K562 (cell line): ENCODE measurements at regions not wholly inside any gene's neighbourhood (a gene's known extent, or its start where the extent isn't known, plus 50 kb on each side); places are given as distances from the start of the nearest gene placed in this dataset.

Experiments
- ATAC-seq: fragments of 200-7000 bp; cut with Tn5 transposase; 3 replicates; pipeline ENCODE4 v1.9.1; 2020; ENCODE audit warnings: moderate library complexity
- BruUV-seq: library from RNA; stranded (reverse); fragments of 400-500 nt; replicated peaks from 2 replicates; lab custom pipeline; 2021; lab: Mats Ljungman, UMichigan
- CTCF ChIA-PET: fragments of 300-600 bp; formaldehyde crosslinking; extraction: SDS; loops from one replicate; lab custom pipeline; 2021; ENCODE audit warnings: low intra/inter-chr PET ratio; lab: Yijun Ruan, JAX
- POLR2A ChIA-PET: fragments of 300-600, 350-650 bp; sonication (Branson Sonifier 250); formaldehyde crosslinking; extraction: SDS; loops from one replicate; lab custom pipeline; 2021; ENCODE audit warnings: antibody characterized with exemption, inconsistent platforms; lab: Yijun Ruan, JAX
- DNase-seq, 4 experiments: peaks; one replicate each; pipeline versions ENCODE4 v3.0.0 to v3.0.0-alpha.2; 2011 to 2018; ENCODE audit warnings: low spot score in 3 of 4, mixed read lengths in 3 of 4; ENCODE audit errors: extremely low read depth in 1 of 4
- FAIRE-seq: peaks from 2 replicates; lab custom pipeline; 2011; peaks lifted over from hg19 to GRCh38; lab: Jason Lieb, UNC
- H2AFZ ChIP-seq: 2 replicates; pipeline ENCODE4 v1.6.0; 2011; ENCODE audit warnings: low read depth, low read length, control low read depth, inconsistent platforms
- H3K27ac ChIP-seq: fragments of 200-600 bp; 3 replicates; pipeline ENCODE4 v1.8.0; 2011; ENCODE audit warnings: low read depth, mild to moderate bottlenecking, control low read depth, inconsistent platforms, low read length, moderate library complexity, mixed read lengths; ENCODE audit errors: extremely low read depth
- H3K27me3 ChIP-seq, 2 experiments: fragments of 300-600 bp in 1 of 2; 2 replicates in 1 of 2; 3 replicates in 1 of 2; pipeline versions ENCODE4 v1.6.0 to v1.8.0; 2011; ENCODE audit warnings: inconsistent platforms in 2 of 2, low read length in 2 of 2, mild to moderate bottlenecking in 1 of 2, mixed read lengths in 1 of 2, moderate library complexity in 1 of 2; ENCODE audit not compliant: control insufficient read depth in 2 of 2, insufficient read depth in 2 of 2
- H3K36me3 ChIP-seq: fragments of 300-600 bp; 3 replicates; pipeline ENCODE4 v1.8.0; 2011; ENCODE audit warnings: mild to moderate bottlenecking, low read length, inconsistent platforms; ENCODE audit not compliant: control insufficient read depth, insufficient read depth
- H3K4me1 ChIP-seq, 2 experiments: fragments of 200-600 bp in 1 of 2; replicated peaks in 1 of 2; 2 replicates in 1 of 2; 3 replicates in 1 of 2; pipeline versions ENCODE4 v1.5.1 to v1.8.0; 2011; ENCODE audit warnings: inconsistent platforms in 2 of 2, low read length in 2 of 2, mild to moderate bottlenecking in 1 of 2, mixed read lengths in 1 of 2, moderate library complexity in 1 of 2; ENCODE audit not compliant: control insufficient read depth in 2 of 2, insufficient read depth in 2 of 2
- H3K4me2 ChIP-seq: 2 replicates; pipeline ENCODE4 v1.6.1; 2011; ENCODE audit warnings: low read length, control low read depth, inconsistent platforms, mixed read lengths; ENCODE audit not compliant: insufficient read depth
- H3K4me3 ChIP-seq: fragments of 200-600 bp; sonication (generic), shearing (Covaris generic); 2 replicates; pipeline ENCODE4 v1.5.1; 2016; ENCODE audit warnings: control low read depth, inconsistent platforms
- H3K79me2 ChIP-seq: fragments of 200-600 bp; 3 replicates; pipeline ENCODE4 v1.8.0; 2011; ENCODE audit warnings: low read length, inconsistent platforms; ENCODE audit not compliant: control insufficient read depth, insufficient read depth
- H3K9ac ChIP-seq, 2 experiments: 2 replicates each; pipeline versions ENCODE4 v1.6.0 to v1.6.1; 2011; ENCODE audit warnings: low read depth in 2 of 2, low read length in 2 of 2, control low read depth in 1 of 2, inconsistent platforms in 1 of 2, mild to moderate bottlenecking in 1 of 2, mixed read lengths in 1 of 2; ENCODE audit not compliant: insufficient read depth in 1 of 2
- H3K9me1 ChIP-seq: one replicate; pipeline ENCODE4 v1.6.0; 2011; ENCODE audit warnings: inconsistent platforms, mild to moderate bottlenecking, low read length, moderate library complexity; ENCODE audit not compliant: control insufficient read depth, insufficient read depth
- H3K9me3 ChIP-seq: replicated peaks from 2 replicates; pipeline ENCODE4 v1.5.1; 2011; ENCODE audit warnings: low read depth, low read length, inconsistent platforms; ENCODE audit not compliant: control insufficient read depth, insufficient read depth
- H4K20me1 ChIP-seq: replicated peaks from 2 replicates; pipeline ENCODE4 v1.6.1; 2011; ENCODE audit warnings: low read length, inconsistent platforms, mixed read lengths; ENCODE audit not compliant: control insufficient read depth, insufficient read depth
- CBFA2T3 ChIP-seq: fragments of 450-650 bp; IDR thresholded peaks from 2 replicates; pipeline ENCODE4 v1.6.1; 2017
- DMBX1 ChIP-seq: fragments of 250-450 bp; sonication (Bioruptor Pico); IDR thresholded peaks from 2 replicates; pipeline ENCODE4 v1.8.0; 2022; ENCODE audit warnings: inconsistent platforms, mild to moderate bottlenecking, moderate library complexity, borderline replicate concordance
- EGR1 ChIP-seq: fragments of 450-650 bp; conservative IDR thresholded peaks from 2 replicates; pipeline ENCODE4 v1.6.1; 2017; ENCODE audit warnings: mild to moderate bottlenecking
- ETS2 ChIP-seq: IDR thresholded peaks from 2 replicates; pipeline ENCODE4 v1.6.1; 2016; ENCODE audit warnings: borderline replicate concordance, missing genetic modification characterization, mild to moderate bottlenecking, moderate library complexity, missing compliant biosample characterization; ENCODE audit not compliant: poor library complexity, severe bottlenecking
- GATA2 ChIP-seq: sonication (generic); formaldehyde crosslinking; IDR thresholded peaks from 2 replicates; pipeline ENCODE4 v1.4.0; 2020; ENCODE audit warnings: mild to moderate bottlenecking, missing genetic modification reagents
- HBP1 ChIP-seq: fragments of 450-650 bp; formaldehyde crosslinking; IDR thresholded peaks from 2 replicates; pipeline ENCODE4 v1.4.0; 2022; ENCODE audit warnings: missing genetic modification characterization
- MYBL2 ChIP-seq, 2 experiments: fragments of 450-650 bp in 1 of 2; sonication (generic) in 1 of 2; formaldehyde crosslinking in 1 of 2; IDR thresholded peaks; 2 replicates each; pipeline versions ENCODE4 v1.6.1 to v1.8.1; 2017 to 2022; ENCODE audit warnings: borderline replicate concordance in 1 of 2, inconsistent platforms in 1 of 2, low read depth in 1 of 2, mild to moderate bottlenecking in 1 of 2, missing genetic modification reagents in 1 of 2, moderate library complexity in 1 of 2
- TCF3 ChIP-seq: sonication (generic); formaldehyde crosslinking; IDR thresholded peaks from 2 replicates; pipeline ENCODE4 v1.4.0; 2020; ENCODE audit warnings: mild to moderate bottlenecking, missing genetic modification reagents
- TSC22D4 ChIP-seq: fragments of 450-650 bp; IDR thresholded peaks from 2 replicates; pipeline ENCODE4 v1.6.1; 2016; ENCODE audit warnings: missing genetic modification characterization, missing biosample characterization, control low read depth
- XRCC4 ChIP-seq: IDR thresholded peaks from one replicate; pipeline ENCODE4 v1.6.1; 2011; ENCODE audit not compliant: insufficient read depth, insufficient read length; ENCODE audit errors: extremely low read depth
- ZNF143 ChIP-seq: sonication (generic); formaldehyde crosslinking; IDR thresholded peaks from 2 replicates; pipeline ENCODE4 v1.9.0; 2022; ENCODE audit warnings: mild to moderate bottlenecking, missing genetic modification reagents
- ZNF3 ChIP-seq: fragments of 250-450 bp; sonication (Bioruptor Pico); IDR thresholded peaks from 2 replicates; pipeline ENCODE4 v1.5.0; 2021; ENCODE audit warnings: mild to moderate bottlenecking, moderate library complexity
- ZNF324 ChIP-seq: fragments of 250-450 bp; sonication (Bioruptor Pico); IDR thresholded peaks from 2 replicates; pipeline ENCODE4 v1.4.0; 2020; ENCODE audit warnings: mild to moderate bottlenecking
- ZNF609 ChIP-seq: sonication (generic); formaldehyde crosslinking; IDR thresholded peaks from 2 replicates; pipeline ENCODE4 v1.8.1; 2023; ENCODE audit warnings: missing genetic modification reagents, mild to moderate bottlenecking, borderline replicate concordance
- ZNF75A ChIP-seq: fragments of 450-650 bp; formaldehyde crosslinking; IDR thresholded peaks from 2 replicates; pipeline ENCODE4 v1.4.0; 2020; ENCODE audit warnings: mild to moderate bottlenecking
- WGBS: fragments of 100-300 bp; shearing (Covaris generic); methylation state at CpG from one replicate; pipeline ENCODE4 v1.1.6; 2016; ENCODE audit warnings: low coverage, mixed read lengths; ENCODE audit not compliant: insufficient coverage; ENCODE audit errors: missing lambda C conversion rate; 5-methylcytosine and 5-hydroxymethylcytosine counted together
- in situ Hi-C: fragments of 300-500 bp; cut with MboI; formaldehyde crosslinking; loops from 4 replicates; pipeline ENCODE4 v1.15.0; 2018; ENCODE audit warnings: inconsistent platforms, mixed read lengths
- intact Hi-C: fragments of 100-400 bp; cut with micrococcal nuclease; formaldehyde crosslinking; loops from 2 replicates; pipeline ENCODE4 v1.14.2; 2022

GRCh38 chr9:11002705-11003104, 389.9 kb upstream of the PTPRD start (continued):
- TF ChIP-seq ZNF75A (CRISPR knock-in tag), result no peak
- no peak for TF ChIP-seq XRCC4
- no peak for TF ChIP-seq TSC22D4
- TF ChIP-seq HBP1 (CRISPR knock-in tag), result no peak
- no peak for TF ChIP-seq MYBL2 (IDR thresholded peaks at IDR 0.05; ENCODE audit: low read depth)
- TF ChIP-seq MYBL2 (CRISPR knock-in tag; IDR thresholded peaks at IDR 0.05; ENCODE audit: borderline replicate concordance), result no peak
- TF ChIP-seq DMBX1 (CRISPR knock-in tag), result no peak
- TF ChIP-seq ETS2 (tag), result no peak
- TF ChIP-seq CBFA2T3, result no peak
- no peak for TF ChIP-seq EGR1
- TF ChIP-seq, all 486 proteins: peak for 0

- Histone ChIP-seq H2AFZ (no peak overlapping the region), H3K27ac (no peak overlapping the region), H4K20me1 (no peaks in the 10 kb centered on the region), H3K79me2 (no peaks in the 10 kb centered on the region), H3K9ac (no peak overlapping the region), H3K9me1 (no peaks in the 10 kb centered on the region), H3K36me3 (no peaks in the 10 kb centered on the region), H3K4me3 (no peak overlapping the region), H3K4me1 (no peaks in the 10 kb centered on the region), H3K27me3 (no peaks in the 10 kb centered on the region), H3K4me2 (no peak overlapping the region), H3K9me3 (no peaks in the 10 kb centered on the region)
- CTCF ChIA-PET, result no interaction called here
- intact Hi-C loops (no loop called here), in situ Hi-C loops (no loop called here)
- POLR2A ChIA-PET, result no interaction called here
- DNase-seq, result no peak
- ATAC-seq, result no peak
- no peak for FAIRE-seq
- no TSS peak for BruUV-seq
- 0% methylated on average over 4 of the region's 4 CpGs for WGBS
- TF ChIP-seq ZNF143 (CRISPR knock-in tag) (no peak), ZNF609 (CRISPR knock-in tag) (no peak), TCF3 (CRISPR knock-in tag) (no peak), EGR1 (no peak), ZNF3 (CRISPR knock-in tag) (no peak), ZNF324 (CRISPR knock-in tag) (no peak), GATA2 (CRISPR knock-in tag) (no peak)
Observed at GRCh38 chr9:11003836-11004235, 391.0 kb upstream of the PTPRD start.
